SK-N-MC (cell line): ENCODE measurements at regions not wholly inside any gene's neighbourhood (a gene's known extent, or its start where the extent isn't known, plus 50 kb on each side); places are given as distances from the start of the nearest gene placed in this dataset.

Experiments
- DNase-seq: peaks from one replicate; pipeline ENCODE4 v3.0.0-alpha.2; 2011; ENCODE audit warnings: low read depth, low spot score
- H3K27ac ChIP-seq: fragments of 200-600 bp; sonication (generic); 2 replicates; pipeline ENCODE4 v1.5.1; 2016; ENCODE audit warnings: mixed run types
- H3K36me3 ChIP-seq: fragments of 200-600 bp; sonication (generic); 2 replicates; pipeline ENCODE4 v1.6.1; 2017; ENCODE audit warnings: antibody characterized with exemption, low read length, mixed read lengths; ENCODE audit not compliant: insufficient read depth
- H3K4me3 ChIP-seq: fragments of 200-600 bp; sonication (generic); 2 replicates; pipeline ENCODE4 v1.5.1; 2016
- H3K9ac ChIP-seq: fragments of 200-600 bp; sonication (generic); 2 replicates; pipeline ENCODE4 v1.8.0; 2017; ENCODE audit warnings: mixed run types, mixed read lengths; ENCODE audit not compliant: insufficient read length
- H3K9me3 ChIP-seq: fragments of 200-600 bp; sonication (generic); 2 replicates; pipeline ENCODE4 v1.6.1; 2017; ENCODE audit warnings: low read depth, mild to moderate bottlenecking, antibody characterized with exemption, low read length, moderate library complexity, mixed read lengths
- EZH2 ChIP-seq: fragments of 200-600 bp; sonication (generic); IDR thresholded peaks from one replicate; pipeline ENCODE4 v1.6.1; 2017; ENCODE audit warnings: antibody characterized with exemption
- FOXP2 ChIP-seq: optimal IDR thresholded peaks from 2 replicates; pipeline ENCODE3; 2011; ENCODE audit warnings: mild to moderate bottlenecking, moderate library complexity; ENCODE audit not compliant: insufficient read depth; ENCODE audit errors: extremely low read length, control extremely low read depth
- POLR2AphosphoS5 ChIP-seq: IDR thresholded peaks from 2 replicates; pipeline ENCODE4 v1.6.1; 2012; ENCODE audit warnings: mild to moderate bottlenecking, low read depth, low read length, borderline replicate concordance

GRCh38 chr9:86460216-86461002 lies 106.2 kb upstream of the TUT7 start:
- TF ChIP-seq FOXP2, result no peak
- TF ChIP-seq POLR2AphosphoS5, result no peak
- no peak for TF ChIP-seq EZH2
- no peak for DNase-seq

DNA sequence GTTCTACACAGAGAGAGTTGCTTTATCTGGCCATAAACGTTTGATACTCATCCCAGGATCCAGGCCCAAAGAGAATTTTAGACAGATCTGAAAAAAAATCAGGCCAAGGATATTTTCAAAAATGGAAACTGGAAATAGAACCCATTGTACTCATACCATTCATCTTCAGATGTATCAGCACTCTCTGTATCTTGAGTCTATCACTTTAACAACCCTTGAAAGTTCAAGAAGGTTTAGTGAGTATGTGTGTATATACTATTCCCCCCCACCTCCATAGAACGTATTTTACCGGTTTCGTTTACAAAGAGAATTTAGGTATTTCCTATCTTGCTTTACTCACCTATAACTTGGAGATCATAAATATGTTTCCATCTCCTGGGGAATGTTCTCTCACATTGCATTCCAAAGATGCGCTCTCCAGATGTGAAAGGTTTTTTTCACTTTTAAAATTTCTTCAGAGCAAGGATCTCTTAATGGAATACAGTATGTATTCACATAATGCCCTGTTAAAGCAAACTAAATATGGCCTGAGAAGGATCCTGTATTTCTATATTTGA lies 105.5 kb upstream of the TUT7 start:
- no peak for DNase-seq
- TF ChIP-seq FOXP2 (no peak), POLR2AphosphoS5 (no peak), EZH2 (no peak)
- peak overlapping the region; percentile 91 for H3K27ac ChIP-seq
- peak overlapping the region; percentile 43 for H3K4me3 ChIP-seq
- H3K9ac ChIP-seq, result peak overlapping the region; percentile 2
- no peaks in the 10 kb centered on the region for H3K9me3 ChIP-seq
- no peaks in the 10 kb centered on the region for H3K36me3 ChIP-seq

More at GRCh38 chr9:86460216-86461002, 106.2 kb upstream of the TUT7 start:
- H3K27ac ChIP-seq, result peak overlapping the region; percentile 91
- H3K9ac ChIP-seq, result no peak overlapping the region
- H3K36me3 ChIP-seq, result no peaks in the 10 kb centered on the region
- H3K9me3 ChIP-seq, result no peaks in the 10 kb centered on the region
- no peak overlapping the region for H3K4me3 ChIP-seq

- TF ChIP-seq FOXP2, result no peak
- TF ChIP-seq EZH2, result no peak
- no peak for TF ChIP-seq POLR2AphosphoS5
Observed at GRCh38 chr9:86459191-86459590, 105.0 kb upstream of the TUT7 start.

GRCh38 chr9:86458191-86458855 lies 104.1 kb upstream of the TUT7 start:
- TF ChIP-seq EZH2 (no peak), FOXP2 (no peak), POLR2AphosphoS5 (no peak)
- Histone ChIP-seq H3K9me3 (no peaks in the 10 kb centered on the region), H3K4me3 (peak overlapping the region; percentile 26; the same call in 1 of the 2 replicates), H3K27ac (peak overlapping the region; percentile 91), H3K36me3 (no peaks in the 10 kb centered on the region), H3K9ac (no peak overlapping the region)
- DNase-seq, result no peak

More at GRCh38 chr9:86459191-86459590, 105.0 kb upstream of the TUT7 start:
- Histone ChIP-seq H3K4me3 (peak overlapping the region; percentile 43), H3K36me3 (no peaks in the 10 kb centered on the region), H3K27ac (peak overlapping the region; percentile 91), H3K9ac (peak overlapping the region; percentile 2), H3K9me3 (no peaks in the 10 kb centered on the region)
- DNase-seq, result no peak

GRCh38 chr9:86456416-86456815 lies 102.2 kb upstream of the TUT7 start:
- no peak overlapping the region for H3K4me3 ChIP-seq
- H3K9me3 ChIP-seq, result no peaks in the 10 kb centered on the region
- TF ChIP-seq FOXP2 (no peak), EZH2 (no peak), POLR2AphosphoS5 (no peak)
- H3K27ac ChIP-seq, result no peak overlapping the region
- no peak for DNase-seq
- no peak overlapping the region for H3K9ac ChIP-seq
- H3K36me3 ChIP-seq, result no peaks in the 10 kb centered on the region

- TF ChIP-seq POLR2AphosphoS5 (no peak), EZH2 (no peak), FOXP2 (no peak)
- no peak for DNase-seq
- peak overlapping the region; percentile 87 for H3K27ac ChIP-seq
- no peaks in the 10 kb centered on the region for H3K36me3 ChIP-seq
- no peaks in the 10 kb centered on the region for H3K9me3 ChIP-seq
- peak overlapping the region; percentile 63 for H3K9ac ChIP-seq
- peak overlapping the region; percentile 69 for H3K4me3 ChIP-seq
Observed at GRCh38 chr9:86454701-86455615, 100.7 kb upstream of the TUT7 start.

DNA sequence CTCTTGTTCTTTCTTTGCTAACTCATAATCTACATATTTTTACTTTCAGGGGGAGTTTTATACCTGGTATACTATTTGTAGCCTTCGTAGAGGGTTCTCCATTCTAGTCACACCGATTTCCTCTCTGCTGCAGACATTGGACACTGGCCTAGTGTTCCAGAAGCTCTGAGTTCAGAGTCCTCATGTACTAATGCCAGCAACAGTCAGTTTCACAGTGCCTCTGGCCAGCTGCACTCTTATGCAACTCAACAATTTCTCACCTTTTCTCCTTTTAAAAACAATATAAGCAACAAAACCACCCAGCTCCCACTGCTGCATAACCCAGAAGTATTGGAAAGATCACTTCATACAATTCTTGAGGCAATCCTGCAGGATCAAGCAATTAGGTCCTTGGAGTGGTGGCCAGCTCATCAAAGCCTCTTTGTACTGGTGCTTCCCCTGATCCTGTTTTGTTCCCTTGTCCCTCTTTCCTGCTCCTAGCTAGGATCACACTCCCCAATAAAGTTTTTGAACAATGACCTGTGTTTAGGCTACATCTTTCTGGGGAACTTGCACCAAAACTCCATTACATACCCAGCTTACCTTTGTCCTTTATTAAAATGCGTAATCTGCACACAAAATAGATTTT lies 98.1 kb upstream of the TUT7 start:
- Histone ChIP-seq H3K36me3 (no peaks in the 10 kb centered on the region), H3K4me3 (no peak overlapping the region), H3K27ac (no peak overlapping the region), H3K9me3 (no peaks in the 10 kb centered on the region), H3K9ac (no peak overlapping the region)
- no peak for DNase-seq
- TF ChIP-seq FOXP2 (no peak), EZH2 (no peak), POLR2AphosphoS5 (no peak)
